Liver (tissue), 7 donors: ENCODE measurements at regions not wholly inside any gene's neighbourhood (a gene's known extent, or its start where the extent isn't known, plus 50 kb on each side); places are given as distances from the start of the nearest gene placed in this dataset.

Source experiments
- DNase-seq: peaks from one replicate; pipeline ENCODE4 v3.0.0-alpha.2; 2017; ENCODE audit warnings: low spot score
- H3K27ac ChIP-seq, 2 donors: one replicate each; pipeline ENCODE4 v1.7.0; 2013; ENCODE audit warnings: inconsistent platforms in 2 of 2, low read length in 2 of 2, control low read depth in 1 of 2, low read depth in 1 of 2, mild to moderate bottlenecking in 1 of 2
- H3K27me3 ChIP-seq, 4 donors: one replicate each; pipeline versions ENCODE4 v1.6.1 to v1.7.0; 2013; ENCODE audit warnings: low read length in 3 of 4, inconsistent platforms in 1 of 4, mild to moderate bottlenecking in 1 of 4, moderate library complexity in 1 of 4; ENCODE audit not compliant: control insufficient read depth in 4 of 4, insufficient read depth in 4 of 4
- H3K36me3 ChIP-seq, 4 donors: one replicate each; pipeline versions ENCODE4 v1.6.1 to v1.7.0; 2013; ENCODE audit warnings: low read length in 3 of 4, mild to moderate bottlenecking in 3 of 4, low read depth in 1 of 4, moderate library complexity in 1 of 4; ENCODE audit not compliant: control insufficient read depth in 4 of 4, insufficient read depth in 3 of 4
- H3K4me1 ChIP-seq, 4 donors: one replicate each; pipeline versions ENCODE4 v1.6.1 to v1.7.0; 2013; ENCODE audit warnings: low read length in 3 of 4, mild to moderate bottlenecking in 3 of 4, moderate library complexity in 1 of 4; ENCODE audit not compliant: control insufficient read depth in 4 of 4, insufficient read depth in 4 of 4
- H3K4me3 ChIP-seq, 3 donors: one replicate each; pipeline versions ENCODE4 v1.6.1 to v1.7.0; 2013; ENCODE audit warnings: low read length in 3 of 3, control low read depth in 1 of 3, low read depth in 1 of 3, mild to moderate bottlenecking in 1 of 3
- H3K9ac ChIP-seq, 2 donors: one replicate each; pipeline ENCODE4 v1.7.0; 2013; ENCODE audit warnings: low read length in 2 of 2, mild to moderate bottlenecking in 2 of 2, moderate library complexity in 2 of 2, control low read depth in 1 of 2, low read depth in 1 of 2
- H3K9me3 ChIP-seq, 4 donors: one replicate each; pipeline versions ENCODE4 v1.6.1 to v1.7.0; 2013; ENCODE audit warnings: low read length in 3 of 4; ENCODE audit not compliant: control insufficient read depth in 4 of 4
- ATF3 ChIP-seq: IDR thresholded peaks from 2 replicates; pipeline ENCODE4 v1.6.1; 2016; ENCODE audit warnings: antibody characterized with exemption
- EGR1 ChIP-seq, 2 donors: IDR thresholded peaks; 2 replicates each; pipeline ENCODE4 v1.6.1; 2016 to 2018; ENCODE audit warnings: antibody characterized with exemption in 2 of 2, low read depth in 2 of 2
- FOXA1 ChIP-seq: IDR thresholded peaks from 2 replicates; pipeline ENCODE4 v1.6.1; 2016; ENCODE audit warnings: antibody characterized with exemption
- FOXA2 ChIP-seq: IDR thresholded peaks from 2 replicates; pipeline ENCODE4 v1.6.1; 2016; ENCODE audit warnings: antibody characterized with exemption
- GABPA ChIP-seq, 2 donors: IDR thresholded peaks in 1 of 2; conservative IDR thresholded peaks in 1 of 2; 2 replicates each; pipeline ENCODE4 v1.6.1; 2016; ENCODE audit warnings: antibody characterized with exemption in 2 of 2, mild to moderate bottlenecking in 1 of 2, moderate library complexity in 1 of 2
- JUND ChIP-seq, 2 donors: IDR thresholded peaks; 2 replicates each; pipeline ENCODE4 v1.6.1; 2016; ENCODE audit warnings: antibody characterized with exemption in 2 of 2
- MAX ChIP-seq: IDR thresholded peaks from 2 replicates; pipeline ENCODE4 v1.6.1; 2016; ENCODE audit warnings: antibody characterized with exemption
- NR2F2 ChIP-seq: IDR thresholded peaks from 2 replicates; pipeline ENCODE4 v1.6.1; 2016; ENCODE audit warnings: antibody characterized with exemption
- RAD21 ChIP-seq, 2 donors: IDR thresholded peaks; 2 replicates each; pipeline ENCODE4 v1.6.1; 2016; ENCODE audit warnings: antibody characterized with exemption in 2 of 2, mild to moderate bottlenecking in 2 of 2
- REST ChIP-seq: IDR thresholded peaks from 2 replicates; pipeline ENCODE4 v1.6.1; 2016; ENCODE audit warnings: antibody characterized with exemption, mild to moderate bottlenecking
- RXRA ChIP-seq, 2 donors: IDR thresholded peaks; 2 replicates each; pipeline ENCODE4 v1.6.1; 2017 to 2018; ENCODE audit warnings: antibody characterized with exemption in 2 of 2, mild to moderate bottlenecking in 1 of 2
- SP1 ChIP-seq: IDR thresholded peaks from 2 replicates; pipeline ENCODE4 v1.6.1; 2018; ENCODE audit warnings: antibody characterized with exemption, mild to moderate bottlenecking
- YY1 ChIP-seq: IDR thresholded peaks from 2 replicates; pipeline ENCODE4 v1.6.1; 2016; ENCODE audit warnings: antibody characterized with exemption, mild to moderate bottlenecking
- ZBTB33 ChIP-seq: IDR thresholded peaks from 2 replicates; pipeline ENCODE4 v1.6.1; 2016; ENCODE audit warnings: antibody characterized with exemption
- WGBS: extraction: QIAGEN DNeasy Blood & Tissue Kit; methylation state at CpG from one replicate; pipeline ENCODE4 v1.1.7; 2013; 5-methylcytosine and 5-hydroxymethylcytosine counted together
- donor health status: healthy.
- donor health status: healthy.
- donor health status: healthy.
- donor health status: healthy.

GRCh38 chr1:73056826-73057225, 774.5 kb upstream of the NEGR1 start (continued):
- TF ChIP-seq REST (no peak), MAX (no peak), JUND (IDR thresholded peaks at IDR 0.05) (no peak), RAD21 (IDR thresholded peaks at IDR 0.05) (no peak)

- TF ChIP-seq FOXA1 = no peak
- TF ChIP-seq REST = no peak
- H3K27me3 ChIP-seq = no peaks in the 10 kb centered on the region
- no peaks in the 10 kb centered on the region for H3K36me3 ChIP-seq
- no peak overlapping the region for H3K27ac ChIP-seq
- H3K4me1 ChIP-seq = no peaks in the 10 kb centered on the region
- H3K4me3 ChIP-seq = no peak overlapping the region
- 64% methylated on average over 4 of the region's 4 CpGs for WGBS
- no peak overlapping the region for H3K9ac ChIP-seq
- DNase-seq = no peak
- peaks cover 0 to 3% (median 0%) of the 10 kb centered on the region in 4 donors for H3K9me3 ChIP-seq
These were observed 762.1 kb upstream of the NEGR1 start for GRCh38 chr1:73044241-73045036.

GRCh38 chr1:73042403-73042802, 760.1 kb upstream of the NEGR1 start:
- H3K27me3 ChIP-seq = no peaks in the 10 kb centered on the region
- H3K9ac ChIP-seq = no peak overlapping the region
- no peak overlapping the region for H3K4me3 ChIP-seq
- WGBS = 60% methylated on average over 1 of the region's 1 CpG
- H3K36me3 ChIP-seq = no peaks in the 10 kb centered on the region
- H3K9me3 ChIP-seq = peaks cover 0 to 3% (median 0%) of the 10 kb centered on the region in 4 donors
- H3K27ac ChIP-seq = no peak overlapping the region
- H3K4me1 ChIP-seq = no peaks in the 10 kb centered on the region
- DNase-seq = no peak
- TF ChIP-seq JUND (IDR thresholded peaks at IDR 0.05) = no peak
- no peak for TF ChIP-seq FOXA1
- no peak for TF ChIP-seq EGR1 (IDR thresholded peaks at IDR 0.05; ENCODE audit: low read depth in 2 of 2)
- no peak for TF ChIP-seq REST
- TF ChIP-seq ZBTB33 = no peak
- no peak for TF ChIP-seq FOXA2
- TF ChIP-seq SP1 = no peak
- no peak for TF ChIP-seq RXRA (IDR thresholded peaks at IDR 0.05)
- no peak for TF ChIP-seq RAD21 (IDR thresholded peaks at IDR 0.05)
- TF ChIP-seq NR2F2 = no peak
- TF ChIP-seq GABPA (IDR thresholded peaks at IDR 0.05 in 1 of 2, conservative IDR thresholded peaks at IDR 0.05 in 1 of 2) = no peak
- no peak for TF ChIP-seq ATF3
- no peak for TF ChIP-seq YY1
